ENCODE measurements at regions not wholly inside any gene's neighbourhood (a gene's known extent, or its start where the extent isn't known, plus 50 kb on each side); places are given as distances from the start of the nearest gene placed in this dataset.
"Not testable (repeated sequence)": the region's sequence is repeated elsewhere in the genome, so short reads cannot be mapped to it uniquely, and the experiment has no call there.

DNA sequence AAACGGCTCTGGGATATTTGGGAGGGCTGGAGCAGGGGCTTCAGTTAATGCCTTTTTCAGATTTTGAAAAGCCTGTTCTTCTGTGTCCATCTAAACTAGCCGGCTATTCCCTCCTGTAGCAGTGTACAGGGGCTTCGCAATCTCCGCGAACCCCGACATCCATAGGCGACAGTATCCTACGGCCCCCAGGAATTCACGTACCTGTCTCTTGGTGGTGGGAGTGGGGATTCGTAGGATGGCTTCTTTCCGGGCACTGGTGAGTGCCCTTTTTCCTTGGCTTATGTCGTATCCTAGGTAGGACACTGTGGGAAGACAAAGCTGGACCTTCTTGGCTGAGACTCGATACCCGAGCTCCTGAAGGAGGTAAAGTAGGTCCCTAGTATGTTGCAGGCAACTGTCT lies 153.1 kb downstream of the TRIM27 start:
- no peak for DNase-seq

DNA sequence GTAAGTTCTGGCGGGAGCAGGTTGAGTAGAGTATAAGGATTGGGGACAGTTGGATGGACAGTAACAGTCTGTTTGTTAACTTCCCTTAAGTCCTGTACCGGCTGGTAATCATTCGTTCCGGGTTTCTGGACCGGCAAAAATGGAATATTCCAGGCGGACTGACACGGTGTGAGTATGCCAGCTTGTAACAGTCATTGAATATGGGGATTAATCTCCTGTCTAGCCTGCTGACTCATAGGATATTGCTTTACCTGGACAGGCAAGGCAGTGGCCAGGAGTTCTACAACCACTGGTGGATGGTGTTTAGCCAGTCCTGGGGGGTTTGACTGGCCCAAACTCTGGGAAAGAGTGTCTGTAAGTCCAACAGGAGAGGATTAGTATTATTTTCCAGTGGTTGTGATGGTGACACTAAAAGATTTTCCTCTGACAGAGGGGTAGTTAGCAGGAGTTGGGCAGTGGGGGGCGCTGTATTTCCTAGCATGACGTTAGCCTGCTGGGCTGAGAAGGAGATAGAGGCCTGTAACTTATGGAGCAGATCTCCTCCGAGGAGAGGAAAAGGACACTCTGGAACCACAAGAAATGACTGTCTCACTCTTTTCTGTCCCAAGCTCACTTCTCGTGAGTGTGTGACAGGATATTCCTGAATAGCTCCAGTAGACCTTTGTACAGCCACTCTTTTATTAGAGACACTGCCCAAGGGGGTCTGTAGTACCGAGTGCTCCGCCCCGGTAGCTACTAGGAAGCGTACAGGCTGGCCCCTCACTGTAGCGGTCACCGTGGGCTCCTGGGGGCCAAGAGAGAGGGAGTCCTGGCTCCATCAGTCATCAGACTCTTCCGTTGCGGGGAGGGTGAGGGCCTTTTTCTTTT lies 152.2 kb downstream of the TRIM27 start:
- DNase-seq = no peak

DNA sequence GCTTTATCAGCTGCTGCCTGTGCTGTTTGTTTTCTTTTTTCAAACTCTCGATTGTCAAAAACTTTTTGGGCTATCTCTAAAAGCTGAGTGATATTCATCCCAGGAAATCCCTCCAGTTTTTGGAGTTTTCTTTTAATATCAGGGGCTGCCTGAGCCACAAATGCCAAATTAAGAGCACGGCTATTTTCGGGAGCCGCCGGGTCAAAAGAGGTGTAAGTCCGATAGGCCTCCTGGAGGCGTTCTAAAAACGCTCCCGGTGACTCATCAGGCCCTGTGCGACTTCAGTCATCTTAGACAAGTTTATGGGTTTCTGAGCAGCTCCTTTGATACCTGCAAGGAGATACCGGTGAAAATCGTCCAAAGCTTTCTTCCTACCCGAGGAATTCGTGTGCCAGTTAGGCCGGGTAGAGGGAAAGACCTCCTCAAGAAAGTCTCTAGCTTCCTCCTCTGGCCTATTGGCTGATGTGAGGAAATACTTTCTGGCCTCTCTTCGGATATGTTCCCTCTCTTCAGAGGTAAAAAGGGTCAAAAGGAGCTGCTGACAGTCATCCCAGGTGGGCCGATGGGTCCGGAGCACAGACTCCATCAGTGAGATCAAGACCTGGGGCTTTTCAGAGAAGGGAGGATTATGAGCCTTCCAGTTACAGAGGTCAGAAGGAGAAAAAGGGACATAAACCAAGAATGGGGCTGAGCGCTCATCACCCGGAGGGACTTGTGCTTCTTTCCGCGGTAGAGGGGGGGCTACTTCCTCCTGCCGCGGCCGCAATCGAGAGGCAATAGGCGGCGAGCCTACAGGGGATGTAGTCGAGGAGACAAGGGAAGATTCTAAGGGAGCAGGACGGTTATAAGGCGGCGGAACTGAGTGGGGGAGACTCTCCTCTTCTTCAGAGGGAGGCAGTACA lies 151.1 kb downstream of the TRIM27 start:
- no peak for DNase-seq

DNA sequence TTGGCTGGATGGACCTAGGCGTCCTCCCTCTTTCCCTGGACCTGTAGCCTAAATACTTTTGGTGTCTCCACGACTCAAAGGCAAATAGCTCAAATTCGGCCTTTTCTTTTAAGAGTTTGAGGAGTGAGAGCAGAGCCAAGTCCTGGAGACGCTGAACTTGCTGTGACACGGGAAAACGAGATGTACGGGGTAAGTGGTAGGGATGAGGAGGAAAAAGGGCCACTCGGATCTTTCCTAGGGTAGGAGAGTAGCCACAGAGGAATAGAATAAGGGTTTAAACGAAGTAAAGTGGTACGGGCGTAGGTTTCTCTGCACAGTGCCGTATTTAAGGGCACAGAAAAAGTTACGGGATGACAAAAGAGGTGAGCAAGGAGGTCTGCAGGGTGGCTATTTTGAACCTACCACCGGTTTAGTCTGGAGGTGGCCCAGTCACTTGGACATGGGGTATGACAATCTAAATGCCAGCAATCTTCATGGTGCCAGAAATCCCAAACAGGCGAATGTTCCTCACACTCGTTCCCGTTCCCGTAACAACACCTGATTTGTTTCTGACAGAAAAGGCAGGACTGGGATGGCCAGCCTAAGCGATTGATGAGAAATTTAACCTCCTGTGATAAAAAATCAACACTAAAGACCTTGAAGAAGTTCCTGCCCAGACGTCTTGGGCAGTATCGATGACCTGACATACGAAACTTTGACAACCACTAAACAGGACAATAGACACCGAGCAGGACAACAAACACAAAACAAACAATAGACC lies 149.3 kb downstream of the TRIM27 start:
- no peak for DNase-seq

DNA sequence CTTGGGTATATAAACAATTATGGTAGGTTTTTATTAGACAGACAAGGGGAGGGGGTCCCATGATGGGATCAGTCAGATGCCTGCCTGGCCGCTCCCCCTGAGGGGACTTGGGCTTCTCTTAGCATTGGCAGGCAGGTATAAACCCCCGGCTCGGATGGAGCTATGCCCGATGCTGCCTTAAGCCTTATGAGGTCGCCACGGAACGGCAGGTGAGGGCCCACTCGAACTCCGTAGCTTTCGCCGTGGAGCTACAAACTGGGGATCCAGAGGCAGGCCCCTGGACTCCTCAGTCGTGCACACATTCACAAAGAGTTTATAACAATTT lies 148.8 kb downstream of the TRIM27 start:
- DNase-seq = no peak

DNA sequence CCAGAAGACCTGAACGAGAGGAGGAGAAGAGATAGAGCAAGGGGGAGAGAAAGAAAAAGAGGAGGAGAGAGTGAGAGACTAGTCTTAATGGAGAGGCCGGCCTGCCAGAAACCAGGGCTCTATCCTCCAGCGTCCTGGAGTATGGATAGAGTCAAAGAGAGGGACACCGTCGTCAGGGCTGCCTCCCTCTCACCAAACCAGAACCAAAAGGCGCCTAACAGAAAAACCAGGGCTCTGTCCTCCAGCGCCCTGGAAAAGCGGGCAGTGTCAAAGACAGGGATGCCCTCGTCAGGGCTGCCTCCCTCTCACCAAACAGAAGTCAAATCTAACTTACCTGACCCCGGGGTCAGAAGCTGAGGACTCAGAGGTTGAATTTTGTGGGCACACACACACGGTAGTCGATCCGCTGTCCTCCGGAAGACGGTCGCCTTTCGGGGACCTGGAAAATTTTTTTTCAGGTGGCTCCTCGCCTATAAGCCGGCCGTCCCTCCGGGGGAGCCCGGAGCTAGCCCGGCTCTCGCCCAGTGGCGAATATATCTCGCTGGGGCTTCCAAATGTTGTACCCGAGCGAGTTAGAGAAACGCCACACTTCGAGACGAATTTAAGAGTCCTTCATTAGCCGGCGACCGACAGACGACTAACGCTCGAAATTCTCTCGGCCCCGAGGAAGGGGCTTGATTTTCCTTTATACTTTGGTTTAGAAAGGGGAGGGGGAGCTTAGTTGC lies 148.2 kb downstream of the TRIM27 start:
- no peak for DNase-seq

DNA sequence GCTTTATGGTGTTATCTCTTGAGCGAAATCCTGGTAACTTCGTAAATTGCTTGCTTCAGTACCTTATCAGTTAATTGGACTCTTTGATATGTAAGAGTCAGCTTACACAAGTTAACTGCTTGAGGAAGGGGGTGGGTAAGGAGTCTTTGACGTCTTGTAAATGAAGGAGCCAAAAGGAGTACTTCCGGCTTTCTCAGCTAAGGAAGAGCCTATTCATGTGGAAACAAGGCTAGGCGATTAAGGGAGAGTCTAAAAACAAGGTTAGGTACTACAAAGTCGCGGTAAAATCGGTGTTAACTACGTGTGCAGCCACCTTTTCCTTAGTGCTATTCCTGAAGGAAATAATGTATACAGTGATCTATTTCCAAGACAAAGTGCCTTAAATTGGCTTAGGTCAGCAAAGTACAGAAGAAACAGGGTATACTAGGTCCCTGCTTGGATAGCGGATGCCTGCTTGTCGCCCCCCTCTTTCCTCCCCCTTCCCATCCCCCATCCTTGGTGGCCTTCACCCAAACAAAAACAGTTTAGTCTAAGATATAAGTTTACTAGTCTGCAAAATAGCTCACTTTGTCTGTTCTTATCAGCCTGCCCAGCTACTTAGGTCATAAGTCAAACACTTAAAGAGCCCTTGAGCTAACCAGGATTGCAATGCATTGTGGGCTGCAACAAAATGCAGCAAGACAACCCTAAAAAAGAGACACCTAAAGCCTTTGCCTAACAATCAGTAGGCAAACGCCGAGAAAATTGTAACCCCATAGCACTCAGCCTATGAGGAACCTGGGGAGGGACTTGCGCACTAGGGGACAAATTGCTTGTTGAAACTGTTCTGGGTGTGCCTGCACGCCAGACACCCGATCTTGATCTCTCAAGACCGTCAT lies 147.3 kb downstream of the TRIM27 start:
- no peak for DNase-seq

DNA sequence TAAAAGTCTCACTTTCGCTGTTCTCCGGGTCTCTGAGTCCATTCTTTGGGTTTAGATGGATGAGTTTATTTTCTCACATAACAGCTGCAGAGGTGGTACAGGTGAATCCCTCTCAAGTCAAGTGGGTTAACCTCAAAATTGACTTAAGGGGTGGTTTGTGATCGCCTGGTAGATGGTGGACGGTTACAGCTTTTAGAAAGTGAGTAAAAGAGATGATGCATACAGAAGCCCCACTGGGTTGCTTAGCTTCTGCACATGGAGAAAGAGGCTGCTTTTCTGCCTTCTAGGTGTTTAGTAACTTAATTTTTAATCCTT lies 146.7 kb downstream of the TRIM27 start:
- no peak for DNase-seq

DNA sequence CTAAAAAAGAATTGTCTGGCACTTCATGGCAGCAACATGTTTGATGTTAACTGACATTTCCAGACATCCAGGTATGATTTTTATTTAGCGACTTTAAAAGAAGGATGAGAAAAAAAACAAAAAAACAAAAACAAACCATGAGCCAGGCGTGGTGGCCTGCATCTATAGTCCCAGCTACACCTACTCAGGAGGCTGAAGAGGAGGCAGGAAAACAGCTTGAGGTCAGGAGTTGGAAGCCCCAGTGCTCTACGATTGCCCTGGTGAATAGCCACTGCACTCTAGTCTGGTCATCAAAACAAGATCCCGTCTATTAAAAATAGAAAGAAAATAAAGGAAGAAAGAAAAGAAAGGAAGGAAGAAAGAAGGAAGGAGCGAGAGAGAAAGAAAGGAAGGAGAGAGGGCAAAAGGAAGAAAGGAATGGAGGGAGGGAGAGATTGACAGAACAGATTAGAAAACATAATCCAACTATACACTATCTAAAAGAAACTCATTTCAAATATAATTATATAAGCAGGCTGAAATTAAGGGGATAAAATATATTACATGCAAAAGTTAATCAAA lies 141.6 kb downstream of the TRIM27 start:
- no peak for DNase-seq

DNA sequence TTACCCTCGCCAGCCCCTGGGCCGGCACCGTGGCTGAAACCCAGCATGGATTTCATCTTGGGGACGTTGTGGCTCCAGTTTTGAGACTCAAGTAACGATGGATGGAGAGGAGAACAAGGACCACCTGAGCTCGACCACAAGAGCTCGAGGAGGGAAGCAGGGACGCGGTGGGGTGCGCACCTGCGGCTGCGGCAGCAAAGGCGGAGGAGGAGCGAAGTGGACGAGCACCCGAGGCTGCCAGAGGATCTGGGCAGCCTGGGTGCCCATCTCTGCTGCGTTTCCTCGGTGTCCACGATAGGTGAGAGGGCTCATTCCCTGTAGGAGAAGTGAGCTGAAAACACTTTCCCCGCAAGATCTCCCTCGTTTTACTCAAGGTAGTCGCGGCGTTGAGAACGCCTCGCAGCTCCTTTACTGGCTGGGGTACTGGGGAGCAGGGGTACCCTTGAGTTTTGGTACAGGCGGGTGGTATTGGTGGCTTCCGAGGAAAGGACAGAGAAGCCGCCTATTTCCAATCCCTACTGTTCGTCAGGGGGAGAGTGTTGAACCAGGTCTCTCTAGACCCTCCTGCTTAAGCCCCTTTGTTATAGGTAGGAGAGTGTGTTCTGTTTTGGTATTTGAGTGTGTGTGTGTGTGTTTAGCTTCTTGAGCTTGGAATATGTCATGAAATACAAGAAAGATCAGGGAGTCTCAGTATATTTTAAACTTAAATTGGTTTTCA lies 137.7 kb downstream of the TRIM27 start:
- no peak for DNase-seq

DNA sequence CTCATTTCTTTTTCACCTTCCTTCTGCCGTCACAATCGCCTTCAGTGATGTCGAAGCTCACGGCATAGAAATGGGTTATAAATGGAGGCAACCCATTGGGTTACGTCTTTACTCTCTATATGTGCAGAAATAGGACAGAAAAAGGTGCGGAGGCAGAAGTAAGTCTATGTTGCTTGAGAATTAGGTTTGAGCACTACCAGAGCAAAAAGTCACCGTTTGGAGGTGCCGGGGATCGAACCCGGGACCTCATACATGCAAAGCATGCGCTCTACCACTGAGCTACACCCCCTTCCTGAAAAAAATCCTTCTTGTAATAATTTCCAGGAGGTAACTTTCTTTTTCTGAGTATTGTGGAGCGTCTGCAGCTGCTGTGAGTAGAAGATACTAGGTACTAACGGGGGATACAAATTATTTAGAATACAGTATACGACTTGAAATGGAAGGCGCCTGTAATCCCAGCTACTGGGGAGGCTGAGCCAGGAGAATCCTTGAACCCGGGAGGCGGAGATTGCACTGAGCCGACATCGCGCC lies 134.2 kb downstream of the TRIM27 start:
- DNase-seq = peak; percentile 53

DNA sequence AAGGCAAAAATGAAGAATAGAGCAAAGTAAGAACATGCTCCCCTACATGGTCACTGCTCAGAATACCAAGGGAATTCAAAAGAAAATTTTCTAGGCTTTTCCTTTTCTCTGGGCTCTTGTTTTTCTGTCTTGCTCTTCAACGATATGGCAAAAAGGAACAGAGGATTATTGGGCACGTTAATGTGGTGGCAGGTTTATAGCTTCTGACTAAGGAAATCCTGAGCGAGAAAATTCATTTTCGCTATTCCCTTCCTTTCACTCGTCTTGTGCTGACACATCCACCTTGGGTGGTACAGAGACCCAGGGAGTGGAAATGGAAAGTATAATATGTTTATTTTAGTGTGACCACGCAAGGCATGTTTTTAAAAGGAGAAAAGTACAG lies 132.8 kb downstream of the TRIM27 start:
- no peak for DNase-seq

DNA sequence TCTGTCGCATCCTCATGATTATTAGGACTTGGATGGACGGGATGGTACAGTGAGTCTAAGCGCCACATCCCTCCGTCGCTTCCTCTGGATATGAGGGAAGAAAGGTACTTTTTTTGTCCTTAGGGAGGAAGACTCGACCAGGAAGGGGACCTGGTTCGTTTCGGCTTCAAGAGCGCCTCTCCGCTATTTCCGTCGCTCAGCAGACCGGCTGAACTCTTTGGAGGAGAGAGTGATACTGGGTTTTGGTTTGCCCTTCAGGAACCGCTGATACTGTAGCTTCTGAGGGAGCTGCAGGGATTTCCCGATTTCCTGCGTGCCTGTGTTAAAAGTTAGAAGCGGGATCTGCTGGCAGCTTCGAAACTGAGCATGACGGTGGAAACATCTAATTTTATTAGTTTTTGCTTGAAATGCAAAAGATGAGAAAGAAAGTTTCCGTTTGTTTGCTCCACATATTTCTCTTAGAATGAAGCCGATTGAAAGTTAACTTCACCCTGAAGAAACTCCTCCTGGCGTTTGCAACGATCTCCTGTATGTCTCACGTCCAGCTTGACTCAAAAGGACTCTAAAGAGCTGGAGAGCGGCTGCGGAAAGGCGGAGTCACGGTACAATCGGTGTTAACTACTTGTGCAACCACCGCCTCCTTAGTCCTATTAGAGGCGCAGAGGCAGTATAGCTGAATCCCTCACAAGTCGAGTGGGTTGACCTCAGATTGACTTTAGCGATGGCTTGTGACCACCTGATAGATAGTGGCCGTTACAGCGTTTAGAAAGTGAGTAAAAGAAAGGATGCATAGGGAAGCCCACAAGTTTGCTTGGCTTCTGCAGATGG lies 129.4 kb downstream of the TRIM27 start:
- peak; percentile 60 for DNase-seq

DNA sequence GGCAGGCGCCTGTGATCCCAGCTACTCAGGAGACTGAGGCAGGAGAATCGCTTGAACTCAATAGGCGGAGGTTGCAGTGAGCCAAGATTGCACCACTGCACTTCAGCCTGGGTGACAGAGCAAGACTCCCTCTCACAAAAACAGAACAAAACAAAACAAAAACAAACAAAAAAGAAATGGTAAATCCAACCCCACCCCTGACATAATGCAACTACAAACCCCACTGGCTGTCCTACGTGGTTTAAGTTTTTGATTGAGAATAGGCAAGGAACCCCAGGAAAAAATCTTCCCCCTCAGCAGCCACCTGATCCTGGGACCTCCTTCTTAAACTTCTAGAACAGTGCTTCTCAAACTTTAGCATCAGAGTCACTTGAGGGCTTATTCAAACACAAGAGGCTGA lies 123.1 kb downstream of the TRIM27 start:
- DNase-seq = not testable (repeated sequence)

DNA sequence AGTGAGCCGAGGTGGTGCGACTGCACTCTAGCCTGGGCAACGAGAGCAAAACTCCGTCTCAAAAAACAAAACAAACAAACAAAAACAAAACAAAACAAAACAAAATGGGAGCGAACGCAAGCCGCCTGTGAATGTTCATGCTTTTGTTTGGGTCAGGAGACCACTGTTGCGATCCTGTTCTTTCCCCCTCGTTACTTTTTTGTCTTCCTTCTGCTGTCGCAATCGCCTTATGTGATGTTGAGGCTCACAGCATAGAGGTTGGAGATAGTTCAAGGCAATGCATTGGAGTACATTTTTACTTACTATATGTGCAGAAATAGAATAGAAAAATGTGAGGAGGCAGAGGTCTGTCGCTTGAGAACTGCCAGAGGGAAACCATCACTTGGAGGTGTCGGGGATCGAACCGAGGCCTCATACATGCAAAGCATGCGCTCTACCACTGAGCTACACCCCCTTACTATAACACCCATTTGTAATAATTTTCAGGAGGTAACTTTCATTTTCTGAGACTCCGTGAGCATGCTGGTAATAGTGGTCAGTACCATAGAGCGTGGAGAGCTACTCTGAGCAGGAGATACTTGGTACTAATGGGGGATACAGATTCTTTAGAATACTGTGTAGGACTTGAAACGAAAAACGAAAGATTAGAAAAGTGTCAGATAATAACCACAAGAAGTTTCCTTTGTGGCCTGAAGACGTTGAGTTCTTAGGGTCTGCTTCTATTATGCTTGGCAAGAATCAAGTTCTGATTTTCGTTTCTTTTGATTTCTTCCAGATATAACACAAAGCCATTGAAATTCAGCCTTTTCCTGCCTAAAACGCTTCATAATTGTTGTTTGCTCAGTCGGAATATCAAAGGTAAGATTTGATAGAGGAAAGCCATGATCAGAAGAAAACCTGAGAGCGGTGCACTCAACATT lies 121.1 kb downstream of the TRIM27 start:
- DNase-seq = peak; percentile 33

DNA sequence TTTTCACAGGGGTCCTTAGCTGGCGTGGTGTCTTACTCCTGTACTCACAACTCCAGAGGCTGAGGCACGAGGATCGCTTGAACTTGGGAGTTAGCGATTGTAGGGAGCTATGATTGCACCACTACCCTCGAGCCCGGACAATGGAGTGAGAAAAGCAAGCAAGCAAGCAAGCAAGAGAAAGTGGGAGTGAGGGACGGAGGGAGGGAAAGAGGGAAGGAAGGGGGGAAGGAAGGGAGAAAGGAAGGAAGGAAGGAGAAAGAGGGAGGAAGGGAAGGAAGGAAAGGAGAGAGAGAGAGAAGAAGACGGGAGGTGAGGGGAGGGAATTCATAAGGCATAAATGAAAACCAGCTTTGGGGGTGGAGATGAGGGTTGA lies 120.5 kb downstream of the TRIM27 start:
- DNase-seq = no peak

DNA sequence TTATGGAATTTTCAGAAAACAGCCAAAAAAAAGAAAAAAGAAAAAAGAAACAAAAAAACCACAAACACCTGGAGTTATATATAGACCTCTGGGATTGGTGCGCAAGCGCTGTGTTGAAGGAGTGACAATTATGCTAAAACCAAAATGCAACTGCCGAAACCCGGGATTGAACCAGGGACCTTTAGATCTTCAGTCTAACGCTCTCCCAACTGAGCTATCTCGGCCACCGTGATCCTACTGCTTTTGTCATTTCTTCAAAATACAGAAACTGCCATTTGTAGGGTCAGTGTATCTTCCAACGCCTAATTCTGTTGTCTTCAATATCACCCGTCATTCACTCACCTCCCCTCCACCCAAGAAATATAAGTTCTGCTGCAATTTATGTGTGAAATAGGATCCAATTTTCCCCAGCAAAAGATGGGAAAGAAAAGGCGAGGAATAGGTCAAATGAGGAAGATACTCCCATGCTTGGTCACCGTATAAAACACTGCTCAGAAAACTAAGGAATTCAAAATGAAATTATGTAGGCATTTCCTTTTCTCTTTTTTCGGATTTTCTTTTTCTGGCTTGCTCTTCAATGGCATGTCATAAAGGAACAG lies 116.0 kb downstream of the TRIM27 start:
- DNase-seq = peak; percentile 55

DNA sequence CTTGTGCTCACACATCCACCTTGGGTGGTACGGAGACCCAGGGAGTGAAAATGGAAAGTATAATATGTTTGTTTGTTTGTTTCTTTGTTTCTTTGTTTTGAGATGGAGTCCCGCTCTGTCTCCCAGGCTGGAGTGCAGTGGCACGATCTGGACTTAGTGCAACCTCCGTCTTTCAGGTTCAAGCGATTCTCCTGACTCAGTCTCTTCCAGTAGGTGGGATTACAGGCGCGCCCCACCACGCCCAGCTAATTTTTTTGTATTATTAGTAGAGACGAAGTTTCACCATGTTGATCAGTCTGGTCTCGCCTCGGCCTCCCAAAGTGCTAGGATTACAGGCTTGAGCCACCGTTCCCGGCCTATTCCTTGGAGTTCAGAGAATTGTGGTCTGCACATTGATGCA lies 115.4 kb downstream of the TRIM27 start:
- DNase-seq = no peak

All from dermis blood vessel endothelial cell (primary cell).